ENCODE measurements at regions not wholly inside any gene's neighbourhood (a gene's known extent, or its start where the extent isn't known, plus 50 kb on each side); places are given as distances from the start of the nearest gene placed in this dataset.

GRCh38 chr14:71331403-71331802, 424.1 kb downstream of the PCNX1 start:
- peaks cover 27% of the 10 kb centered on the region for H3K4me1 ChIP-seq (ENCODE audit: insufficient read depth)
- Mint-ChIP-seq H3K4me3 (no peak overlapping the region), H3K9me3 (no peaks in the 10 kb centered on the region), H3K27ac (no peak overlapping the region), H3K36me3 (ENCODE audit: low read depth) (peaks cover 11% of the 10 kb centered on the region), H3K27me3 (ENCODE audit: insufficient read depth, low read depth, poor library complexity) (peaks cover 2% of the 10 kb centered on the region), H3K4me1 (peaks cover 29% of the 10 kb centered on the region)
- H3K4me3 ChIP-seq, result no peak overlapping the region
- H3K79me2 ChIP-seq (replicated peaks; ENCODE audit: insufficient read depth), result peaks cover 100% of the 10 kb centered on the region
- 0 out of 2 replicates have a peak, but pooled peaks cover 4% of the 10 kb centered on the region for H3K9me2 ChIP-seq (ENCODE audit: insufficient read depth)
- no peak overlapping the region for H2AFZ ChIP-seq
- no peak overlapping the region for H3K4me2 ChIP-seq
- no peaks in the 10 kb centered on the region for H3F3A ChIP-seq (replicated peaks; ENCODE audit: low read depth)
- ATAC-seq, result no peak
- H4K20me1 ChIP-seq (replicated peaks; ENCODE audit: insufficient read depth), result peaks cover 3% of the 10 kb centered on the region; the same call in 1 of the 2 replicates
- H3K27ac ChIP-seq (ENCODE audit: low read depth), result no peak overlapping the region
- no peaks in the 10 kb centered on the region for H3K27me3 ChIP-seq (ENCODE audit: insufficient read depth)
- TF ChIP-seq JUNB (IDR thresholded peaks at IDR 0.05; ENCODE audit: unreplicated experiment), result no peak
- TF ChIP-seq NANOG (IDR thresholded peaks at IDR 0.05; ENCODE audit: borderline replicate concordance), result no peak
- TF ChIP-seq EZH2 (IDR thresholded peaks at IDR 0.05; ENCODE audit: low read depth, unreplicated experiment), result no peak
- no peak for TF ChIP-seq ZNF331 (CRISPR knock-in tag; IDR thresholded peaks at IDR 0.05; ENCODE audit: low read depth)
- TF ChIP-seq STAT1 (IDR thresholded peaks at IDR 0.05; ENCODE audit: unreplicated experiment), result no peak
- TF ChIP-seq EZH2phosphoT487 (IDR thresholded peaks at IDR 0.05; ENCODE audit: unreplicated experiment), result no peak
- TF ChIP-seq CREB1 (CRISPR knock-in tag; IDR thresholded peaks at IDR 0.05; ENCODE audit: low read depth), result no peak
- TF ChIP-seq ZNF114 (CRISPR knock-in tag; IDR thresholded peaks at IDR 0.05), result no peak
- TF ChIP-seq ETS1 (IDR thresholded peaks at IDR 0.05), result no peak
- no peak for TF ChIP-seq ZNF462 (CRISPR knock-in tag; IDR thresholded peaks at IDR 0.05)
- no peak for TF ChIP-seq REST (IDR thresholded peaks at IDR 0.05; ENCODE audit: unreplicated experiment)
- TF ChIP-seq POLR2AphosphoS5 (IDR thresholded peaks at IDR 0.05; ENCODE audit: low read depth), result no peak
- no peak for TF ChIP-seq CTCF (conservative IDR thresholded peaks at IDR 0.05; ENCODE audit: low read depth in 2 of 2)
- no peak for DNase-seq (ENCODE audit: low spot score)
- no peaks in the 10 kb centered on the region for H3K36me3 ChIP-seq (ENCODE audit: insufficient read depth)

Measured in GM23338 (cell line).